ENCODE measurements at regions not wholly inside any gene's neighbourhood (a gene's known extent, or its start where the extent isn't known, plus 50 kb on each side); places are given as distances from the start of the nearest gene placed in this dataset.
"Not testable (repeated sequence)": the region's sequence is repeated elsewhere in the genome, so short reads cannot be mapped to it uniquely, and the experiment has no call there.

- FAIRE-seq (no peak), DNase-seq (ENCODE audit: insufficient read length) (no peak)
- no peak for TF ChIP-seq TAF1 (IDR thresholded peaks at IDR 0.05; ENCODE audit: borderline replicate concordance, low read depth, low read length)
These were observed 207.6 kb upstream of the STAC start for GRCh38 chr3:36172699-36173098.

GRCh38 chr3:36175113-36175812 is 205.0 kb upstream of the STAC start:
- FAIRE-seq (no peak), DNase-seq (ENCODE audit: insufficient read length) (no peak)
- no peak for TF ChIP-seq POLR2A (IDR thresholded peaks at IDR 0.05; ENCODE audit: low read depth, low read length)
- TF ChIP-seq POLR2AphosphoS5 (IDR thresholded peaks at IDR 0.05; ENCODE audit: low read depth, low read length), result no peak
- no peak for TF ChIP-seq TAF1 (IDR thresholded peaks at IDR 0.05; ENCODE audit: borderline replicate concordance, low read depth, low read length)

GRCh38 chr3:36175916-36176461 is 204.3 kb upstream of the STAC start:
- DNase-seq (ENCODE audit: insufficient read length) (no peak), FAIRE-seq (no peak)
- TF ChIP-seq POLR2AphosphoS5 (IDR thresholded peaks at IDR 0.05; ENCODE audit: low read depth, low read length), result no peak
- no peak for TF ChIP-seq TAF1 (IDR thresholded peaks at IDR 0.05; ENCODE audit: borderline replicate concordance, low read depth, low read length)

GRCh38 chr3:36178018-36178417 is 202.3 kb upstream of the STAC start:
- no peak for TF ChIP-seq TAF1 (IDR thresholded peaks at IDR 0.05; ENCODE audit: borderline replicate concordance, low read depth, low read length)
- no peak for TF ChIP-seq POLR2A (IDR thresholded peaks at IDR 0.05; ENCODE audit: low read depth, low read length)
- no peak for TF ChIP-seq POLR2AphosphoS5 (IDR thresholded peaks at IDR 0.05; ENCODE audit: low read depth, low read length)
- FAIRE-seq (no peak), DNase-seq (ENCODE audit: insufficient read length) (no peak)

GRCh38 chr3:36182024-36182423 is 198.3 kb upstream of the STAC start:
- DNase-seq (ENCODE audit: insufficient read length), result no peak
- TF ChIP-seq POLR2AphosphoS5 (IDR thresholded peaks at IDR 0.05; ENCODE audit: low read depth, low read length) (no peak), TAF1 (IDR thresholded peaks at IDR 0.05; ENCODE audit: borderline replicate concordance, low read depth, low read length) (no peak), POLR2A (IDR thresholded peaks at IDR 0.05; ENCODE audit: low read depth, low read length) (no peak)
- FAIRE-seq, result no peak

- FAIRE-seq; DNase-seq (ENCODE audit: insufficient read length): not testable (repeated sequence)
These were observed 193.1 kb upstream of the STAC start for GRCh38 chr3:36187197-36187596.

GRCh38 chr3:36192901-36193300 is 187.4 kb upstream of the STAC start:
- TF ChIP-seq POLR2A (IDR thresholded peaks at IDR 0.05; ENCODE audit: low read depth, low read length) (no peak), TAF1 (IDR thresholded peaks at IDR 0.05; ENCODE audit: borderline replicate concordance, low read depth, low read length) (no peak), POLR2AphosphoS5 (IDR thresholded peaks at IDR 0.05; ENCODE audit: low read depth, low read length) (no peak)
- DNase-seq (ENCODE audit: insufficient read length) (no peak), FAIRE-seq (no peak)

DNA sequence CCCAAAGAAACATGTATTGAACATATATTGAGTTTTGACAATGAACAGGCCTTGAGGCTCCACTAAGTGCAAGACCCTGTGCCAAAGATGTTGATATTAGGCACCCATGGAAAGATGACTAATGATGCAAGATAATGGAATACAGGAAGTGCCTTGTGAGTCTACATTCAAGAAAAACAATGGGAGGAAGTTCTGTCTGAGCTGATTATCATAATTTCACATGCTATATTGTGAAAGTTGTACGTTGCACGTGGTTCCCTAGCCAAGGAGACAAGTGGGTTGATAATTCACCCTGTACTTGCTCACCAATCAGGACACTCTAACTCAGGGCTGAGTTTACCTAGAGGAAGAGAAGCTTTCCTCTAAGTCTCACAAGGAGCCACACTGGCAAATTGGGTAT is 186.9 kb upstream of the STAC start:
- TF ChIP-seq TAF1 (IDR thresholded peaks at IDR 0.05; ENCODE audit: borderline replicate concordance, low read depth, low read length), result no peak
- no peak for TF ChIP-seq POLR2AphosphoS5 (IDR thresholded peaks at IDR 0.05; ENCODE audit: low read depth, low read length)
- DNase-seq (ENCODE audit: insufficient read length) (no peak), FAIRE-seq (no peak)

DNA sequence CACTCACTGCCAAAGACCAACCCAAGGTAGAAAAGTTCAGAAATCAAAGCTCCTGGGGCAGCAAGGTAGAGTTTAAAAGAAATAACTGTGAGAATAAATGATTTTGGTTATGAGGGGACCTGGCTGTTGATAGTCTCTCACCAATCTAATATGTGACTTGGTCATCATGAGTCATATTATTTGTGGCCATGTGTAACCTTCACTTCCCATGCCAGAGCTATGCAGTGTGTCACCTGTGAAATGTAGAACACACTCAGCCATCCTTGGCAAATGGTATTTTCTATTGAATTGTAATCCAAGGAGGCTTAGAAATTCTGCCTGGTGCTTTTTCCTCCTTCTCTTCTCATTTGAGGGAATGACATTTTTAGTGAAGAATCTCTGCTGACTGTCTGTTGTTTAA is 184.2 kb upstream of the STAC start:
- no peak for DNase-seq (ENCODE audit: insufficient read length)
- no peak for TF ChIP-seq TAF1 (IDR thresholded peaks at IDR 0.05; ENCODE audit: borderline replicate concordance, low read depth, low read length)
- TF ChIP-seq POLR2AphosphoS5 (IDR thresholded peaks at IDR 0.05; ENCODE audit: low read depth, low read length), result no peak
- no peak for TF ChIP-seq POLR2A (IDR thresholded peaks at IDR 0.05; ENCODE audit: low read depth, low read length)
- FAIRE-seq, result no peak

- FAIRE-seq, result no peak
- no peak for DNase-seq (ENCODE audit: insufficient read length)
These were observed 183.2 kb upstream of the STAC start for GRCh38 chr3:36197151-36197550.

GRCh38 chr3:36201546-36201945 is 178.8 kb upstream of the STAC start:
- TF ChIP-seq TAF1 (IDR thresholded peaks at IDR 0.05; ENCODE audit: borderline replicate concordance, low read depth, low read length) (no peak), POLR2AphosphoS5 (IDR thresholded peaks at IDR 0.05; ENCODE audit: low read depth, low read length) (no peak), POLR2A (IDR thresholded peaks at IDR 0.05; ENCODE audit: low read depth, low read length) (no peak)
- DNase-seq (ENCODE audit: insufficient read length) (no peak), FAIRE-seq (no peak)

More at GRCh38 chr3:36197151-36197550, 183.2 kb upstream of the STAC start:
- TF ChIP-seq TAF1 (IDR thresholded peaks at IDR 0.05; ENCODE audit: borderline replicate concordance, low read depth, low read length) (no peak), POLR2AphosphoS5 (IDR thresholded peaks at IDR 0.05; ENCODE audit: low read depth, low read length) (no peak), POLR2A (IDR thresholded peaks at IDR 0.05; ENCODE audit: low read depth, low read length) (no peak)

DNA sequence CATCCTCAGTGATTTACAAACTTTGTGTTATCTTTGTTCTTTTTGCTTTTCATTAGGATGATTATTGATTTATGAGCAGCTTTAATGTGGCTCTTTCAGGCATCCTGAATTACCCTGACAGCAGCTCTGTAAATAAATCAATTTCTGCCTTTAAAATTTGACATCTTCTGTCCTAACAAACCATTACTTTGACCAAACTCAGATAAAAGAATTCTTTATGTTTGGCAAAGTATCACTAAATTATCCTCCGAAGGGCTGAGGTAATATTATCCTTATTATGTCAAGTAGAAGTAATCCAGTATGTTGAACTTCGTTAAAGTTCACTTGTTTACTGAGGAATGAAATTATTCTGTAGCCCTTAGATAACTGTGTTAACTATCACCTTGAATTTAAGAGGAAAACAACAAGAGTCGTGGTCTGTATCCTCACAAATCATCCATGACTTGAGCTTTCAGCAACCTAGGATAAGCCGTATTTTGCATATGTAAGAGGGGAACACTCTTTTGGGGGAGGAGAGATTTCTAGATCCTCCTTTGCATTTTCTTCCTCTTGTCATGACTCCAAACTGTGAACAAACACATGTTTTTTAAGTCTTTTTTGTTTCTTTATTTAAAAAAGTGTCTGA is 173.2 kb upstream of the STAC start:
- no peak for TF ChIP-seq POLR2AphosphoS5 (IDR thresholded peaks at IDR 0.05; ENCODE audit: low read depth, low read length)
- no peak for TF ChIP-seq TAF1 (IDR thresholded peaks at IDR 0.05; ENCODE audit: borderline replicate concordance, low read depth, low read length)
- no peak for TF ChIP-seq POLR2A (IDR thresholded peaks at IDR 0.05; ENCODE audit: low read depth, low read length)
- FAIRE-seq, result no peak

More for the DNA sequence above, 173.2 kb upstream of the STAC start:
- no peak for DNase-seq (ENCODE audit: insufficient read length)
